NCI-H1417 (cell line): ENCODE measurements at regions not wholly inside any gene's neighbourhood (a gene's known extent, or its start where the extent isn't known, plus 50 kb on each side); places are given as distances from the start of the nearest gene placed in this dataset.
"Not testable (repeated sequence)": the region's sequence is repeated elsewhere in the genome, so short reads cannot be mapped to it uniquely, and the experiment has no call there.

Source experiments
- DNase-seq, 3 experiments: peaks; one replicate each; lab custom pipeline; 2025; lab: John Stamatoyannopoulos, UW

GRCh38 chr10:2099321-2099720 is 362.0 kb upstream of the ADARB2 start:
- no peak for DNase-seq

GRCh38 chr10:2097937-2098336 is 360.6 kb upstream of the ADARB2 start:
- DNase-seq = no peak

DNA sequence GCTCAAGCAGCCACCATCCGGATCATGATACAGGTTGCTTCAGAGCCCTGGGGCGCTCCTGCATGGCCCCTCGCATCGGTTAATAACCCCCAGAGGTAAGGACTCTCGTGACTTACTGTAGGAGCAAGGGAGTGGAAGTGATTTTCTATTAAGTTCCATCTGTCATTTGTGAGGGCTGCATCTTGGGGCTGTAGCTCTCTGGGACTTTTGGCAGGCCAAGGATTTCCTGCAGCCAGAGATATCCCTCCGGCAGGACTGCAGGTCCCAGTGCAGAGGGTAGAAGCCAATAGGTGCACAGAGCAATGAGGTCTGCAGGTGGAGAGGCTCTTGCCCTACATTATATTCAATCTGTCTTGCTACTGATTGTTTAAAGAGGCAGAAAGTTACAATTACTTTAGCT is 356.8 kb upstream of the ADARB2 start:
- no peak for DNase-seq

DNA sequence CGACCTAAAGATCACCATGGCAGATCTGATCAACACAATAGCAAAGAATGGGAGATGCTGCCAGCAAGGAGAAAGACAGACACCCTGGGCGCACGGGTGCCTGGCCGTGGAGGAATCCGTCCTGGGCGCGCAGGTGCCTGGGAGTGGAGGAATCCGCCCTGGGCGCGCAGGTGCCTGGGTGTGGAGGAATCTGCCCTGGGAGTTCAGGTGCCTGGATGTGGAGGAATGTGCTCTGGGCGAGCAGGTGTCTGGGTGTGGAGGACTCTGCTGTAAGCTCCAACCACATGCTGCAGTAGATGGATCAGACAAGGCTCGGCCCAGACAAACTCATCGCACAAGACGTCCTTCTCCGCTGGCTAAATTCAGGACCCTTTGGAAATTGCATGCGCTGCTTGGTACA is 346.3 kb upstream of the ADARB2 start:
- DNase-seq = no peak

DNA sequence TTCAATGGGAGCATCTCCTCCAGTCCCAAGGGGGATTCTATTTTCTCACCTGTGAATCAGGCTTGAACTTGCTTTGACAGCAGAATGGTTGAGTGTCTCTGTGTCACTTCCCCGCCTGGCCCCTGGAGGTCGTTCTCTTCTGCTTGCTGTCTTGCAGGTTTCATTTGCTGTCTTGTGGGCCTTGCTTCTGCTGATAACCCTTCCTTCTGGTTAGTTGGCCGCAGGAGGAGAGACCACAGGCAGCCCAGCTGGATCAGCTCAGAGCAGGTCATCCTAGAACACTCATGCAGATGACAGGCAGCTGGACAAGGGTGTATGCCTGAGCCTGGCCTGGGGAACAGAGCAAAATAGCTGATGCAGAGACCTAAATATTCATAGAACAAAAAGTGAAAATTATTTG is 344.2 kb upstream of the ADARB2 start:
- DNase-seq = no peak

- DNase-seq = no peak
Measured at GRCh38 chr10:2079603-2080078, 342.3 kb upstream of the ADARB2 start.

- DNase-seq = no peak
Measured at GRCh38 chr10:2077231-2077630, 339.9 kb upstream of the ADARB2 start.

GRCh38 chr10:2076528-2076927 is 339.2 kb upstream of the ADARB2 start:
- no peak for DNase-seq

GRCh38 chr10:2067015-2067414 is 329.7 kb upstream of the ADARB2 start:
- no peak for DNase-seq

DNA sequence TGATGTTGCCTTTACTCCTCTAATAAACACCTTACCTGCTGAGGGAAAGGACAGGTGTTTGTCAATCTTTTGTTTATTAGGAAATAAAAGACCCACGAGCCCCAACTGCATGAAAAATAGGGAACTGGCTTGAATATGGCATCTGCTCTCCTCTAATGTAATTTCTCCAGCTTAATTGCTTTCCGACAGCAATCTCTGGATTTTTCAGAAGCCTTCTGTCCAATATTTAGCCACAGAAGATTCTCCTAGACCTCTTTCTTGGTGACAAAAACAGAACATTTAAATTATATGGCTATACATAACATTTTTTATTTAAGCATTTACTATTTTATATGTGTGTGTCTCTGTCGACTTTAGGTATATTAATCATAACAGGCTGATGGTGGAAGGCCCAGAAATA is 317.4 kb upstream of the ADARB2 start:
- DNase-seq = no peak

GRCh38 chr10:2053805-2054204 is 316.5 kb upstream of the ADARB2 start:
- DNase-seq = no peak

DNA sequence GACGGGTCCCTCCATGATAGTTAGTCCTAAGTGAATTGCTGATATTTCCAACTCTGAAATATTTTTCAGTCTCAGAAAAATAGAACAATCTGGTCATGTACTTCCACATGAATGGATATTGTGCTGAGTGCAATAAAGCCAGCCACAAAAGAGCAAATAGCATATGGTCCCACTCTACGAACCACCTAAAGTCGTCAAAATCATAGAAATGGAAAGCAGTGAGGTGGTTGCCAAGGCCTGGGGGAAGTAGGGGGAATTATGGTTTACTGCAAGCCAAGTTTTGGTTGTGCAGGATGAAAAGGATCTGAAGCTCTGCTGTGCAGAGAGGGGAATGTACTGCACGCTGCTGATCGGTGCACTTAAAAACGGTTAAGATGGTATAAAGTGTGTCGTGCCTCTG is 313.8 kb upstream of the ADARB2 start:
- no peak for DNase-seq

DNA sequence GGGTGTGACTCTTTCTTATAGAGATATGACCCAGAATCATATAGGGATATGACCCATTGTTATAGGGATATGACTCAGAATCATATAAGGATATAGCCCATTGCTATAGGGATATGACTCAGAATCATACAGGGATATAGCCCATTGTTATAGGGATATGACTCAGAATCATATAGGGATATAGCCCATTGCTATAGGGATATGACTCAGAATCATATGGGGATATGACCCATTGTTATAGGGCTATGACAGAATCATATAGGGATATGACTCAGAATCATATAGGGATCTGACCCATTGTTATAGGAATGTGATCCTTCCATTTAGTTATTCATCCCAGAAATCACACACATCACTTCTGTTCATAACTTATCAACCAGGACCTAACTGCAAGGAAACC is 312.2 kb upstream of the ADARB2 start:
- DNase-seq = no peak

- DNase-seq = no peak
Measured at GRCh38 chr10:2048337-2048973, 311.1 kb upstream of the ADARB2 start.

DNA sequence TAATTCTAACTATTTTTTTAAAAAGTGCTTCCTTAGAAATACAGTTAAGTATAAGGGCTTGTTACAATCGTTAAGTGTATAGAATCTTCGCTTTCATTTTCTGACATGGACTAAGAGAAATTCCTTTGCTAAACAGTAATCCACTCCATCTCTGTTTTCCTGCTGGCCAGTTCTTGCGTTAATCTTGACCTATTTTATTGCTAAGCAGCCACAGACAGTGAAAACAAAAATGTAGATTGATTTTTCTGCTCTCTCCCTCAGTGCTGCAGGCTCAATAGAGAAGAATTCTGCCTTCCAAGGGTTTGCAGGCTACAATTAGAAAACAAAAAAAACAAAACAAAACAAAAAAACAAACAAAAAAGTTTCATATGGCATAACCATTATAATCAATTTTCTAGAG is 310.4 kb upstream of the ADARB2 start:
- DNase-seq = no peak

DNA sequence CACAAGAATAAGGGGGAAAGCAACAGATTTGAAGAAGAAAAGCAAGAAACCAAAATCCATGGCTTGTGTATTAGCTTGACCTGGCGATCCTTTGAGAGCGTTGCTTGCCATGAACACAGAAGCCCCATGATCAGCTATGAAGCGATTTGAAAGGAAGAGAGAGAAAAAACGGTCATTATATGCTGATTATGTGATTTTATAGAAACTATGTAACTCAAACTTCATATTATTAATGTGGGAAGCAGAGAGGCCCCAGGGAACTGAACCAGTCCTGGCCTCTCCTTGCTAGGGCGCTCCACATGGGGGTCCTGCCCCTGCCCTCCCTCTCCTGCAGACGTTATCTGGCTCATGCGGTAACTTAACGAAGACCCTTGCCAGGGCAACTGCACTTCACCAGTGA is 306.1 kb upstream of the ADARB2 start:
- DNase-seq = no peak

GRCh38 chr10:2038036-2038435 is 300.7 kb upstream of the ADARB2 start:
- DNase-seq = no peak

GRCh38 chr10:2037246-2037645 is 299.9 kb upstream of the ADARB2 start:
- no peak for DNase-seq

DNA sequence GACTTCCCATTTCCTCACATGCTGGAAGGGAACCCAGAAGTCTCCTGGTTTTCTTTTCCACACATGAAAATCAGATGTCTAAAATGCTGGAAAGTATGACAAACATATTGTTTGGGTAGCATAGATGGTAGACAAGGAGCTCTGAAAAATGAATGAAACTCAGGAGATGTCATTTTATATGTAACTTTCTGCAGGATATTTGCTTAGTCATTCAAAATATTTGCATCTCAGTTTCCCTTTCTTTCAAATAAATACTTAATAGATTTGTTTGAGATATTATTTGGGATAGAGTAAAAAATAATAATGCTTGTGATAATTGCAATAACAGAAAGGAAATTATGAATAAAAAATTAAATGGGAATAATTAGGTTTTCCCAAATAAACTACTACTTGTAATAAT is 298.9 kb upstream of the ADARB2 start:
- no peak for DNase-seq

- DNase-seq = no peak
Measured at GRCh38 chr10:2030046-2030445, 292.7 kb upstream of the ADARB2 start.

DNA sequence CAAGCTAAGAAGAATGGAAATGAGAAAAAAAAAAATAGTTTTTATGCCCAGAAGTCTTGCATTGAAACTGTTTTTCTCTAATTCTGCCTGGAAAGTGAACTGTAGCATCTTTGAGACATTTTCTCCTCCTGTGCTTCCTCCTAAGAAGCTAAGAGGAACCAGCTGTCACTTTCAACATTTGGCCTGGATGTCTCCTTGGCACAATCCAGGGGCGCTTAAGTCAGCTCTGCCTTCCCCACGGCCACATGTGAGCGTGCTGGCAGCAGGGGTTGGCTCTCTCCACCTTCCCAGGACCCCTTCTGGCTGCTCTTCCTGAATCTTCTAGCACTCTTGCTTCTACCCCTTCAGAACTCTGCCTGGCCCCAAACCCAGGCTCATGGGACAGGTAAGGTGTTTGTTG is 289.6 kb upstream of the ADARB2 start:
- no peak for DNase-seq

DNA sequence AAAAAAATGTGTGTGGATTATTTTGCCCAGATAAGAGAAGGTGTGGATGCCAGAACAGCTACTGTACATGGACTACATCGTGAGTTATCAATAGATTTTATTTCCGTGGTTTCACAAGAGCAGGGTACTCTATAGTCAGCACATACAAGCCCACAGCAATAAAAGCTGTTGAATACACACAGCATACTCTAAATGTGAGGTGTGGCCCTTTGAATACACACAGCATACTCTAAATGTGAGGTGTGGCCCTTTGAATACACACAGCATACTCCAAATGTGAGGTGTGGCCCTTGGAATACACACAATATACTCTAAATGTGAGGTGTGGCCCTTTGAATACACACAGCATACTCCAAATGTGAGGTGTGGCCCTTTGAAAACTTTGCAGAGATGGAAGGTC is 287.4 kb upstream of the ADARB2 start:
- DNase-seq = not testable (repeated sequence)

DNA sequence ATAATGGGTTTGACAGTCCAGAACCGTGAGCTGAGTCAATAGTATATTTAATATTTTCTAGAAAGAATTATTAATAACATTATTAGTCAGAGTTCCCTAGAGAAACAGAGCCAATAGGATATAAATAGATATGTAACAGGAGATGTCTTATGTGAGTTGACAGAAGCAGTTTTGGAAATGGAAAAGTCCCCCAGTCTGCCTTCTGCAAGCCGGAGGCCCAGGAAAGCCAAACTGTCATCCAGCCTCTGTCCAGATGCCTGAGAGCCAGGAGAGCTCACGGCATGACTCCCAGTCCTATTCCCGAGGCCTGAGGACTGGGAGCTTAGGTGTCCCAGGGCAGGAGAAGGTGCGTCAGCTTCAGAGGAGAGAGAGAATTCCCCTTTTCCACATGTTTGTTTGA is 286.4 kb upstream of the ADARB2 start:
- DNase-seq = no peak

DNA sequence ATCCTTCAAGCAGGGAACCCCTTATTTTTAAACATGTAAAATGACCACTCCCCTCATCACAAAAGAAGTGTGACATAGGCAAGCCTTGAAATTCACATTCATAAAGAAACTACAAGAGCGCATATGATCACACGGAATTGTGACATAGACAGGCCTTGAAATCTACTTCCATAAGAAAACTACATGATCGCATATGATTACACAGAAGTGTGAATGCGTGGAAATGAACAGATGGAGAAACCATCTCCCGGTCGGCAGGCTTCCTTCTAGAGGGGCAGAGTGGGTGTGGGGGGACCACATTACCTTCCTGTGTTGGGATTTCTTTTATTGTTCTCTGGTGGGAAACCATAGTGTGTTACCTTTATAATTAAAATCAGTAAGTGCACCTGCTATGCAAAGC is 285.1 kb upstream of the ADARB2 start:
- no peak for DNase-seq

- no peak for DNase-seq
Measured at GRCh38 chr10:2020836-2021235, 283.5 kb upstream of the ADARB2 start.
